Amniotic epithelial cell (primary cell): ENCODE measurements at regions not wholly inside any gene's neighbourhood (a gene's known extent, or its start where the extent isn't known, plus 50 kb on each side); places are given as distances from the start of the nearest gene placed in this dataset.

Source experiments
- DNase-seq: peaks from one replicate; pipeline ENCODE4 v3.0.0-alpha.2; 2010; ENCODE audit warnings: low read depth

DNA sequence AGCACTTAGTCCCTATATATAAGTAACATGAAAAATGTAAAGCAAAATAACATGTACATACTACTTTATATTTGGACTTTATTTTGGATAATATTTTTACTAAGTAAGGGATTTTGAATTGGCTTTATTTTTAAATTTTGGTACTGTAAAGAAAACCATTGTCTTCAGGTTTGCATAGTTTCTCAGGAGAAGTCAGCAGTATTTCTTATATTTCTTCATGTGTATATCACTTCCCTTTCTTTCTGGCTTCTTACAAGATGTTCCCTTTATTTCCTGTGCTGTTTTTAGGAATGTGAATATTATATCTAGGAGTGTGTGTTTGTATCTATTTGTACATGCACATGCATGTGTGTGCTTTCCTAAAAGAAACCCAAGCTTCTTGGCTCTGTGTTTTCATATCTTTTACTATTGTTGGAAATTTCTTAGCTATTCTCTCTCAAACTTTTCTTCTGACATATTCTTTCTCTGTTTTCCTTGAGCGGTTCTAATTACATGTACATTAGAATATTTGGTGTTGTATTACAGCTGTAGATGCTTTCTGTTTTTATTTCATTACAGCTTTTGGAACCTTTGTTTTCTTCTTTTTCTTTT is 1549.7 kb upstream of the ACVR2A start:
- peak; percentile 53 for DNase-seq

DNA sequence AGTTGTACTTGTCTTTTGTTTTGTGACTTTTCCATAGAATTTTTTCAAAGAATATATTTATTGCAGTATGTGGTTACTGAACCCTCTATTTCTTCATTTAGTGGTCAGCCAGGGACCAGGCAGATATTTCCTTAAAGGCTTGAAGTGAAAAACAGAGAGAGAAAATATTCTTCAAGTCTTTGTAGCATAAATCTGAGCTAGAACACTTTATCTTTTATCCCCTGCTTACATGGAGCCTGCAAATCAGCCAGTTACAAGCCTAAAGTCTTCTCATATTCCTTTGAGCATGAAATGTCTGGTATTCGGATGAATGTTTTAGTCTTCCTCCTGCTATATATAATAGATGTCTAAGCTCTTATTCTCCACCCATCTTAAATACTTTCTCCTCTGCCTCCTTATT is 1557.5 kb upstream of the ACVR2A start:
- DNase-seq = peak; percentile 61

- peak; percentile 61 for DNase-seq
Observed at GRCh38 chr2:146278881-146279280, 1565.9 kb upstream of the ACVR2A start.

- no peak for DNase-seq
Observed at GRCh38 chr2:146271131-146271831, 1573.5 kb upstream of the ACVR2A start.

DNA sequence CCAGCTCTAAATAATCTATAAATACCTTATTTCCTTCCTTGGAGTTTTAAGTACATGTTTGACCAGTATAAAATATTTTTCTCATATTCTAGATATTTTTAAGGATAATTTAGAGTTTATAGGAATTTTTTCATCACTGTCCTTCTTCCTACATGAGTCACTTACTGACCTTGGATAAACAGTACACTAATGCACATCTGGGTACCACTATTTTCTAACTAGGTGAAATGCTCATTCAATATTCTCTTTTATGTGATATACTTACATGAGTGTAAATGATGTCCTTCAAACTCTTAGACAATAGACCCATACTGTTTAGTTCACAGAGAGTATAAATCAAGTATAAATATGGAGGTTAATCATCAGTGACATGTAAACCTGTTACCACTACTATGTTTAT is 1574.2 kb upstream of the ACVR2A start:
- DNase-seq = no peak

GRCh38 chr2:146267093-146267492 is 1577.7 kb upstream of the ACVR2A start:
- DNase-seq = no peak

GRCh38 chr2:146265656-146266055 is 1579.2 kb upstream of the ACVR2A start:
- no peak for DNase-seq

DNA sequence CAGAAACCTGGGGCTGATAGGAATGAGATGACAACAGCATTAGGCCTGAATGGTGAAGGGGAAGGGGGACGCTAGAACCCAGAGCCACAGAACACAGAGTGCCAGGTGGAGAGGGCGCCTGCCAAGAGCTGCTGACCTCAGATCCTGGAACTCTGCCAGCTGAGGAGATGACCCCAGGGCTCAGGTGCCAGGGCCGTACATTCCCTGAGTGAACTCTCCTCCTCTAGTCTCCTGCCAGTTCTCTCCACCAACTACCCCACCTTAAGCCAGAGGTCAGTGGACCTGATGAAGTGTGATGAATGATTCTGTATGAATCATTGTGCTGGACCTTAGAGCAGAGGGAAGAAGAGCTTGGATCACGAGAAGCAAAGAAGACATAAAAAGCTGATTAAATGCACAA is 1582.2 kb upstream of the ACVR2A start:
- DNase-seq = peak; percentile 24

GRCh38 chr2:146260551-146260950 is 1584.3 kb upstream of the ACVR2A start:
- DNase-seq = no peak

DNA sequence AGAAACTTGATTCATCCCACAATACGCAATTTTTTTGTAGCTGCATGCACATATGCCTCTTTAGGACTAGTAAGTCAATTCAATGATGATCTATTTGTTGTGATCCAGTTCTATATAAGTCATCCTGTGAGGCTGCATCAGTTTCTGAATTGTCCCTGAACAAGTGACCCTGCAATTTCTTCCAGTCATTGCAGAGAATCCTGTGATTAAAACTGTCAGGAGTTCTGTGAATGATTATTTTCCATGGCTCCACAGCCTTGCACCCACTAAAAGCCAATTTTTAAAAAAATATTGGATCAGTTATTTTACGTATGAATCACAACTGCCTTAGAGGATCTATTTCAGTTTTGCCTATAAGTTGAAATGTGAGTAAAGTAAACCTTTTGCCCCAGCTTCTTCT is 1585.0 kb upstream of the ACVR2A start:
- no peak for DNase-seq

GRCh38 chr2:146258071-146258470 is 1586.8 kb upstream of the ACVR2A start:
- no peak for DNase-seq

DNA sequence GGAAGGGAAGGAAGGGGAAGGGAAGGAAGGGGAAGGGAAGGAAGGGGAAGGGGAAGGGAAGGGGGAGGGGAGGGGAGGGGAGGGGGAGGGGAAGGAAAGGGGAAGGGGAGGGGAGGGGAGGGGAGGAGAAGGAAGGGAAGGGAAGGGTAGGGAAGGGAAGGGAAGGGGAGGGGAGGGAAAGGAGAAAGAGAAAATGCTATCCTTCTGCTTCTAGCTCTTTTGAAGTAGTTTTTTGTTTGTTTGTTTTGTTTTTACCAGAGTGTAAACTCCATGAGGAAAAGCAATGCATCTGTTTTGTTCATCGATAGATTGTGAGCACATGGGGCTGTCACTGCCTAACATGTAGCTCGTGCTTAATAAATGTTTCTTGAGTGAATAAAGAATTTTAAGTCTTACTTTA is 1592.7 kb upstream of the ACVR2A start:
- no peak for DNase-seq

DNA sequence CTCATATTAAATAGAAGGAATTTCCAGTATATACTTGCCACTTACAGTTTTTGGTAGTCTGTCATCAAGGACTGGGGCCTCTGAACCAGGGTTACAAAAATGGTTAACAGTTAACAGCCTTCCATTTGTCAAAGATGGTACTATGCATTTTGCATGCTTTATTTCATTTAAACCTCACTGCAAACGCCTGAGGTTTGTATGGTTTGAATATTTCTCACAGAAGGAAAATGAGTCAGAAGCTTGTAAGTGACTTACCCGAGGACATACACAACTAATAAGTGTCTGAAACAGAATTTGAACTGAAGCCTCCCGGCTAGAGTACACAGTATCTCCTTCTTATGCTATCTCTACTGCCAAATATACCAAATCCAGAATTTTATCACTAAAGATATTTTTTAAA is 1593.5 kb upstream of the ACVR2A start:
- DNase-seq = no peak

- DNase-seq = no peak
Observed at GRCh38 chr2:146246736-146247523, 1597.9 kb upstream of the ACVR2A start.

GRCh38 chr2:146246002-146246735 is 1598.7 kb upstream of the ACVR2A start:
- peak; percentile 80 for DNase-seq

GRCh38 chr2:146244830-146245229 is 1600.0 kb upstream of the ACVR2A start:
- no peak for DNase-seq

- no peak for DNase-seq
Observed at GRCh38 chr2:146244131-146244530, 1600.7 kb upstream of the ACVR2A start.

DNA sequence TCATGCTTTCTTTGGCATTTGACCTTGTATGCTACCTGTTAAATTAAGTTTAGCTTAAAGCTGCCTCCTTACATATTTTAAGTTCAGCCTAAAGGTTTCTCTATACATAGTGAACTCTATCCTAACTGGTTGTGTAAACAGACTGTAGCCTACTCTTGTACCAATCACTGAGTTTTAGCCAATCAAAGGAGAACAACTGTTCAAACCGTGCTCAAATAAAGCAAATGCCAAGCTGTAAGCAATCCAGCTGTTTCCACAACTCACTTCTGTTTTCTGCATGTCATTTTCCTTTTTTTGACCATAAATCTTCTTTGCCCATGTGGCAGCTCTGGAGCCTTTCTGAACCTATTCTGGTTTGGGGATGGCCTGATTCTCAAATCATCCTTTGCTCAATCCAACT is 1603.8 kb upstream of the ACVR2A start:
- DNase-seq = no peak

DNA sequence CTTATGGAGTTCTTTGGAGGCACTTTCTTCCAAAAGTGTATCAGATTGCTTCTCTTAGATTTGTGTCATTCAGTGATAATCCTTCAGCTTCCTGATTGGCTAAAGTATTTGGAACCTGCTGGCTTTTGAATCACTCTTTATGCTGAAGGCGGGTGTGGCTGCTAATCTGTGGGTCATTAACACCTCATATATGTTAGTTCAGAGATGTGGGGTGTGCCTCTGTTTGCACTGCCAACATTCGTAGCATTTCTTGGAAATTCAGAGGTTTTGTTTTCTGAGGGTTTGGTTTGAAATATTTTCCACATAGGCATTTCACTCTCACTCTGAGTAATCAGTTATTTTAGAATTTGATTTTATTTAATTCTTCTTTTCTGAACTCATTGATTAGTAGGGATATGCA is 1604.4 kb upstream of the ACVR2A start:
- DNase-seq = no peak

- peak; percentile 52 for DNase-seq
Observed at GRCh38 chr2:146239392-146240135, 1605.3 kb upstream of the ACVR2A start.

- DNase-seq = no peak
Observed at GRCh38 chr2:146238254-146238966, 1606.4 kb upstream of the ACVR2A start.
